GM18519 (cell line): ENCODE measurements at regions not wholly inside any gene's neighbourhood (a gene's known extent, or its start where the extent isn't known, plus 50 kb on each side); places are given as distances from the start of the nearest gene placed in this dataset.
"Not testable (repeated sequence)": the region's sequence is repeated elsewhere in the genome, so short reads cannot be mapped to it uniquely, and the experiment has no call there.

ENCODE experiments used
- ATAC-seq: cut with Tn5 transposase; IDR thresholded peaks from one replicate; pipeline ENCODE4 v1.9.1; 2021; ENCODE audit warnings: mild to moderate bottlenecking, moderate library complexity; ENCODE audit not compliant: unreplicated experiment, low FRiP score

DNA sequence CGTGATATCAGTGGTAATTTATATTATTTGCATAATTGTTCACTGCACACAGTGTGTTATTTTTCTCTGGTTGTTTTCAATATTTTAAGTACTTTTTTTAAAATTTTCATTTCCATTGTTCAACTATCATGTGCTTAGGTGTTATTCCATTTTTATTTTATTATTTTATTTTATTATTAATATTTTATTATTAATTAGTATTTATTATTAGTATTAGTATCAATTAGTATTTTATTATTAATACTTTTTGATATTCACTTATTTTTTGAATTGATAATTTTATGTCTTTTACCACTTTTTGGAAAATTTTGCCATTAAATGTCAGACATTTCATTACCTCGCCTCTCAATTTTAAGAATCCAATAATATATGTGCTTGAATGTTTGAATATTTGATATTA, 593.8 kb upstream of the GRM3 start:
- no peak for ATAC-seq

DNA sequence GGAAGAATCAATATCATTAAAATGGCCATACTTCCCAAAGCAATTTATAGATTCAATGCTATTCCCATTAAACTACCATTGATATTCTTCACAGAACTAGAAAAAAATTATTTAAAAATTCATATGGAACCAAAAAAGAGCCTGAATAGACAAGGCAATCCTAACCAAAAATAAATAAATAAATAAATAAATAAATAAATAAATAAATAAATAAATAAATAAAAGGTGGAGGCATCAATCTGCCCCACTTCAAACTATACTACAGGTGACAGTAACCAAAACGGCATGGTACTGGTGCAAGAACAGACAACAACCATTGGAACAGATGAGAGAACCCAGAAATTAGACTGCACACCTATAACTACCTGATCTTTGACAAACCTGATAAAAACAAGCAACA, 598.5 kb upstream of the GRM3 start:
- ATAC-seq, result not testable (repeated sequence)

DNA sequence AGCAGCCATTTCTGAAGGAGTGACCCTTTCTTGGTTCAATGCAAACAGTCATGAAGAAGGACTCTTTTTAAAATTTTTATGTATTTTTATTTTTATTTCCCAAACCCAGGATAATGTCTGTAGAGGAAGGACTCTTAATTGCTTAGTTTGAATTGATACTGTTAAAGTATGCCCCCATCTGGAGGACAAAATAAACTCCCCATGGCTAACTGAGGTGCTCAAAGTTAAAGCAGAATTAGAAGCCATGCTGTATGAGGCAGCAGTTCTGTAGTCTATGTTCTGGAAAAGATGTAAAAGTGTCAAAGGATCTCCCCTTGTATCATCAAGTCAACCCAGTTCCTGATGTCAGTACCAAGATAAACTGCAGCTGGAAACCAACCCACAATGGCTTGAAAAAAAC, 617.9 kb upstream of the GRM3 start:
- no peak for ATAC-seq

DNA sequence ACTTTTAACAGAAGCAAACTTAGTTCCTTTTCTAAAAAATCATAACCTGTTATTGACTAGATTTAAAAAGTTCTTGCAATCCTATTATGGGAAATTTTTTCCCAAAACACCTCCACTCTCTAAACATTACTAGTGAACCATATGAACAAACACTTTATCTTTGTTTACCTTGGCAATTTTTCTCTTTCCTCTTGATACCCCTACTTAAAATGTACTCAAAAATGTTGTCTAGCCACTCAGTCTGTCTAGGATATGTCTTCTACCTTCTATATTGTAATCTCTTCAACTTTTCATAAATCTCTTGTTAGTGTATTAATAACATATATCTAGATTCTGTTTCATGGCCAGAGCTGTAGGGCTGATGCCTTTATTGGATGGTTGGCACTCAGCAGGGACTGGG, 630.0 kb upstream of the GRM3 start:
- no peak for ATAC-seq

DNA sequence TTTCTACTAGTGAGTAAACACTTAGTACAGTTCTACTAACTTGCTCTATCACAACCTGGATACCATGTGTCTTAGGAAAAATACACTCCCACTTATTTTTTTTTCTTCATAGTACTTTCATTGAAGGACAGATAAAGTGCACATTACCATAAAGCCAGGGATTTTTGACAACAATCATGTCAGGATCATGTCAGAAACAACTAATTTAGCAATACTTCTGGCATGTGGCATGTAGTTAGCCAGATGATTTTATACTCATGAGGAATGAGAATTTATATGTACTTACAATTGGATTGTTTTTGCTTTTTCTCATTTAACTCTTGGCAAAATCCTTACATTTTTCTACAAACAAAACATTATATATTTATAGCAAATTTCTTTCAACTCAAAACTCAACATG, 630.7 kb upstream of the GRM3 start:
- no peak for ATAC-seq

DNA sequence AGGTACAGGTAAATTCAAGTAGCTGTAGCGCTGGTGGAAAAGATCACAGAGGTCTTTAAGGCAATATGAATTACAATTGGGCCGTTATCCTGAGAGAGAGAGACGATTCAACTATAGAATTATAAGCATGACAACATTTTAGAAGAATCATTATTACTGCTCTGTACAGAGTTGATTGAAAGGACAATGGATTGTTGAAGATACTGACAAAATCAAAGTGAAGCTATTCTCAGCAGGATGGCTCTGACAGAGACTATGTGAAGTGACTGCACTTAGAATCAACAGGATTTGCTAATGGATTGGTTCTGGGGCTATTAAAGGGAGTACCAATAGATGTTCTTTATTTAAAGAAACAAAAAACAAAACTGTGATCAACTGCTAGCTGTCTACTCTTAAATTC, 634.8 kb upstream of the GRM3 start:
- ATAC-seq, result no peak

DNA sequence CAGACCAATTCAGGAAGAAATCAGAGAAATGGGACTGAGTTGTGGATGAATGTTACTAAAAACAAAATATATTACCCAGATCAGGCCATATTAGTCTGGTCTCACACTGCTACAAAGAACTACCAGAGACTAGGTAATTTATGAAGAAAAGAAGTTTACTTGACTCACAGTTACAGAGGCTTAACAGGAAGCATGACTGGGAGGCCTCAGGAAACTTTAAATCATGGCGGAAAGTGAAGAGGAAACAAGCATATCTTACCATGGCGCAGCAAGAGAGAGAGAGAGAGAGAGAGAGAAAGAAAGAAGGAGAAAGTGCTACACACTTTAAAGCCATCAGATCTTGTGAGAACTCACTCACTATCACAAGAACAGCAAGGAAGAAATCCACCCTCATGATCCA, 636.8 kb upstream of the GRM3 start:
- no peak for ATAC-seq

DNA sequence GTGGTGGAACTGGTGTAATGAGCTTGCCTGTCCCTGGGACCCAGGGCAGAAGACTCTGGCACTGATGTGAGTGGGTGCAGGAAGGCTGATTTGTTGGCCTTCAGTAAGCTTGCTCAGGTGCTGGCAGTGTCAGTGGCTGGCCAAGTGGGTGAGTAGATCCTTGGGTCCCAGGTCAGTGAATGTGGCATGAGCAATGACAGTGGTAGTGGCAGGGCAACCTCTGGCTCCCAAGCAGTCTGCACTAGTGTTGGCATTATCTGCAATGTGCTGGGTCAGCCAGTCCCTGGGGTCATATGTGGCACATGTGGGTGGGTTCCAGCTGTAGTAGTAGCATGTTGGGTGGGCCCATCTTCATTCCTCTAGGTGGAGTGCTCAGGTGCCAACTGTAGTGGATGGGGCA, 640.9 kb upstream of the GRM3 start:
- no peak for ATAC-seq

DNA sequence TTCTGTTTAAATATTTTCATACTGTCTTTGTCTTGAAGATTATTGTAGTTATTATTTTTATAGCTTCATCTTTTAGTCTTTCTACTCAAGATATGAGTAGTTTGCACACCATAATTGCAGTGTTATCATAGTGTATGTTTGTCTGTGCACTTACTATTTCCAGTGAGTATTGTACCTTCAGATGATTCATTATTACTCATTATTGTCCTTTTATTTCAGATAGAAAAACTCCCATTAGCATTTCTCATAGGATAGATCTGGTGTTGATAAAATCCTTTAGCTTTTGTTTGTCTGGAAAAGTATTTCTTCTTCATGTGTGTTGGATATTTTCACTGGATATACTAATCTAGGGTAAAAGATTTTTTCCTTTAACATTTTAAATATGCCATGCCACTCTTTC, 646.2 kb upstream of the GRM3 start:
- no peak for ATAC-seq

DNA sequence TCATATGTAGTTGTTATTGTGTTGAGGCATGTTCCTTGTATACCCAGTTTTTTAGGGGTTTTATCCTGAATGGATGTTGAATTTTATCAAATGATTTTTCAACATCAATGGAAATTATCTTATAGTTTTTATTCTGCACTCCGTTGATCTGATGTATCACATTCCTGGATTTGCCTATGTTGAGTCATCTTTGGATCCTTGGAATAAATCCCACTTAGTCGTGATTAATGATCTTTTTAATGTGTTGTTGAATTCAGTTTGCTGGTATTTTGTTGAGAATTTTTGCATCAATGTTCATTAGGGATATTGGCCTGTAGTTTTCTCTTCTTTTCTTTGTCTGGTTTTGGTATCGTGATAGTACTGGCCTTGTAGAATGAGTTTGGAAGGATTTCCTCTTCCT, 648.6 kb upstream of the GRM3 start:
- ATAC-seq, result no peak

DNA sequence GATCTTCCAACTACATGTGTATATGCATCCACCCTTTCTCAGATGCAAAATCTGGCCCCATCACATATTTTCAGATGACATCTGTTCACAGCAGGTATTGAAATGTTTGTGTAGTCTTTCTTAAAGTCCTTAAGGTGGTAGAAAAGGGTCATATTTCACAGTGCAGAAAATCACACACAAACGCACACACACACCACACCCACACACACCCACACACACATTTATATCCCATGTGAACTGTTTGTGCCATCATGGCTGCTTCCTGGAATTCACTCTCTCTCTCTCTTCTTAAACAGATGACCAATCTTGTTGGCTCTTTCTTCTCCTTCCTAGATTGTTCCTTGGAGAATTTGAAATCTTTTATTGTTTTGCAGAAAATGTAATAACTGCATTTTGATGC, 663.0 kb upstream of the GRM3 start:
- no peak for ATAC-seq

DNA sequence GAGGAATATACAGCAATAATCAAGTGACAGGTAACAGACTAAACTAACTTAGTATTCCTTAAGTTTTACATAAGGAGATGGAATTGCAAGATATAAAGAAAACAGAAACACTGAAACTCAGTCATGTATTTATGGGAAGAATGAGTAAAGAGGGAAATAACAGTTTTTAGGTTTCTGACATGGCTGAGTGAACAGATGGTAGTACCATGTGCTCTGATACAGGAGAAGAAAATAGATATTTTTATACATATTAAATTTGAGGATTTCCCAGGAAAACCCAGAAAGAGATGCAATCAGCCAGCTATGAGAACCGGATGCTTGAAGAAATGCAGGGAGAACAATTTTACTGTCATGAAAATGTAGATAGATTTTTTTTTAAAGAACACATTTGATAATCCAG, 669.5 kb upstream of the GRM3 start:
- no peak for ATAC-seq

DNA sequence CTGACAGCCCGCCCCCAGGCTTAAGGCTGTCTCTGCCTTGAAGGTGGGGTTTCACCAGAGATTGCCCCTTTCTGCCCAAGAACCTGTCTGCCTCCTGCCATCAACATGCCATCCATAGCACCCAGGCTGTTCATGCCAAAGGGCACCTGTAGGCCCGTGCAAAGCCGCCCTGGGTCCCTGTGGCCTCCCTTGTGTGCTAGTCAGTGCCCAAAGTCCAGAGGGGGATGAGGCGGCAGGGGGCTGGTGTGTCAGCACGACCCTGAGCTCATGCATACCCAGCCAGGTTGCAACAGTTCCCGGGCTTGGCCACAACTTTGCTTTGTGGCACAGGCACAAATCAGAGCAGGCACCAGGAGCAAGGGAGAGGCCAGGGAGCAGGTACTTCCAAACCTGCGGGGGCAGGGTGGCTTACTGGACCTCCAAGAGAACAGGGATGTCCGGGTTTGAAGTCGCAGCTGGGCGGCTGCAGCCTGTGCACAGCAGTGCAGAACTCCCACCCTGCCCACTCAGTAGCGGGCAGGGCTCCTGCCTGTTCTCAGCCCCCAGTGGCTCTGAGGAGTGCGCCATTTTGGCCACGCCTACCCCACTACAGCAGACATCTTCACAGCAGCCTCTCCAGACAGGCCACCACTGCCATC, 671.1 kb upstream of the GRM3 start:
- no peak for ATAC-seq

DNA sequence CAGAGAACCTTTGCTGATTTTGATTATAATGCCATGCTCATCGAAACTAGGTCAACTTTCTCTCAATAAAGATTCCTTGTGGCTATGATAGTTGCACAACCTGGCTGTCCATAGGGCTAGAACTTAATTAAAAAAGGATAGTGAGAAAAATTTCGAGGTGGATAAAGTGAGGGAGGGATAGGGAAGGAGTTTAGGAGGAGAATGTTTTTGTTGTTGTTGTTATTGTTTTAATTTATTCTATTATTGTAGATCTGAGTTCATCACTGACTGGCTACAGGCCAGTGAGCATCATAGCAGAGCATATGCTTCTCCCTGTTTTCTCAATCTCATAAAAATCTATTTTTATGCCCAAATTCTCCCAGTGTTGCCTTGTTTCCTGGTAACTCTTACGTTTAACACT, 688.7 kb upstream of the GRM3 start:
- ATAC-seq, result no peak

DNA sequence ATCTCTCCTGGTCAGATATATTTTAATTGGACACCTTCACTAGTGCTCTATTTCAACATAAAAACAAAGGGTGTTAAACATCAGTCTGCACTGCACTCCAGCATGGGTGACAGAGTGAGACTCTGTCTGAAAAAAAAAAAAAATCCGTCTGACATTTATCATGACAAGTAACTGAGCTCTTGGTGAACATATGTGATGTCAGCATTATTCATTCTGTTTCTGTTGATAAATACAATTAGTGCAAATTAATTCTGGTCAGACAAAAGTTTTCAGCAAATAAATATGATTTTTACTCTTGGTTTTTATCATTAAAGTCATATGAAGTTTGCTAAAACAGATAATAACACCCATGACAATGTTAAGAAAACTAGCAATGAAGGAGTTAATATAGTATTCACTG, 692.8 kb upstream of the GRM3 start:
- no peak for ATAC-seq

DNA sequence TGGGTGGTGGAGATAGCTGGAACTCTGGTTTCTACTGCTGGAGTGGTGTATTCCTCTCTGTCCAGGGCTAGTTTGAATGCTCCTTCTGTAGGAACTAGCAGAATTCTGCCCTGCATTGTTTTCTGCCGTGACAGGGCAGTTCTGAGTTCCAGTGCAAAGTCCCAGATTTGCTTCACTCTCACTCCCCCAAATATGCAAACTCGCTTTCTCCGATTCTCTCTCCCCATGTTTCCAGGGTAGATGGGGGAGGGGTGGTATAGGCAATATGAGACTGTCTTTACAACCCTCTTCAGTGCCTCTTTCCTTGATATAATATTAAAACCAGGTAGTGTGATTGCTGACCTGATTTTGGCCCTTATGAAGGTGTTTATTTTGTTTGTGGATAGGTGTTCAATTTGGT, 693.3 kb upstream of the GRM3 start:
- ATAC-seq, result no peak

DNA sequence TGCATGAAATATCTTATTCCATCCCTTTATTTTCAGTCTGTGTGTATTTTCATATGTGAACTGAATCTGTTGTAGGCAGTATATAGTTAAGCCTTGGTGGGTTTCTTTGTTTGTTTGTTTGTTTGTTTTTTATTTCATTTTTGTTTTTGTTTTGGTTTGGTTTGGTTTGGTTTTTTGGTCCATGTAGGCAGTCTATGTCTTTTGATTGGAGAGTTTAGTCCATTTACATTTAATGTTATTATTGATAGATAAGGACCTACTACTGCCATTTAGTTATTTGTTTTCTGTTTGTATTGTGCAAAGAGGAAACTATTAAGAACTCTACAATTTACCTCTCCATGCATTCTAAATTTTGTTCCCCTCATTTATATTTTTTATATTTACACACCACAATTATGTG, 695.9 kb upstream of the GRM3 start:
- no peak for ATAC-seq

DNA sequence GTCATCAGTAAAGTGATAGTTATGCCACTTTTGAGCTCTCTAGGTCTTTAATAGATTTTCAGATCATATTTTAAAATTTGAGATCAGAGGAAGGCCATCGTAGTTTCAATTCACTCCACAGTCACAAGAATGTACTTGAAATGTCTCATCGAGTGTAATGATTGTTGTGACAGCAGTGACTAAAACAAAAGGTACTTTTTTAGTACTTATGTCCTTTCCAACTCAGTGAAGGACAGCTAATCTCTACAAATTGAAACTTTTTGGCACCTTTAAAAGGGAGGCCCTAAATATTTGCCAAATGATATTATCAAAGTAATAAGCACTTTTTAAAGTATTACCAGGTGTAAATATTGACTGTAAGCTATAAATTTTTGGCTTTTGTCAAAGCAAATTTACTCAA, 702.9 kb upstream of the GRM3 start:
- ATAC-seq, result no peak

DNA sequence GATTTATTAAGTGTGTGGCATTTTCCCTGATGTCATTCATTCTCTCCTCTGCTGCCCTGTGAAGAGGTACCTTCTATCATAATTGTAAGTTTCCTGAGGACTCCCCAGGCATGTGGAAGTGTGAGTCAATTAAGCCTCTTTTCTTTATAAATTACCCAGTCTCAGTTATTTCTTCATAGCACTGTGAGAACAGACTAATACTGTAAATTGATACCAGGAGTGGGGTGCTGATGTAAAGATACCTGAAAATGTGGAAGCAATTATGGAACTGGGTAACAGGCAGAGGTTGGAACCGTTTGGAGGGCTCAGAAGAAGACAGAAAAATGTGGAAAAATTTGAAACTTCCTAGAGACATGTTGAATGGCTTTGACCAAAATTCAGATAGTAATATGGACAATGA, 711.8 kb upstream of the GRM3 start:
- no peak for ATAC-seq

DNA sequence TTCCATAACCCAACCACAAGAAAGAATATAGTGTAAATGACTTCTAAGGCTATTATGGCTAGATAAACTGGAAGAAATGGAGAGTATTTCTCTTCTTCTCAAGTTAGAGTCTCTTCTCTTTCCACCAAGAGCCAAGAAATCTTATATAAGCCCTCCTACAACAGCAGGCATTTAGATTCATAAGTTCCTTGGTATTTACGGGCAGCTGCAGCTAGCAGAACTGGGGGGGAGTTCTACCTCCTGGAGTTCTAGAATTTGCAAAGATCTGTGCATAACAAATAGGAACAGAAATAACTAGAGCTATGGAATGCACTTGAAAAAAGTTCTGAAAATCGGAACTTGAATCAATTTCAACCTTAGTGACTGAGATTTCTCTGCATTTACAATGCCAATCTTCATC, 715.2 kb upstream of the GRM3 start:
- ATAC-seq, result no peak

DNA sequence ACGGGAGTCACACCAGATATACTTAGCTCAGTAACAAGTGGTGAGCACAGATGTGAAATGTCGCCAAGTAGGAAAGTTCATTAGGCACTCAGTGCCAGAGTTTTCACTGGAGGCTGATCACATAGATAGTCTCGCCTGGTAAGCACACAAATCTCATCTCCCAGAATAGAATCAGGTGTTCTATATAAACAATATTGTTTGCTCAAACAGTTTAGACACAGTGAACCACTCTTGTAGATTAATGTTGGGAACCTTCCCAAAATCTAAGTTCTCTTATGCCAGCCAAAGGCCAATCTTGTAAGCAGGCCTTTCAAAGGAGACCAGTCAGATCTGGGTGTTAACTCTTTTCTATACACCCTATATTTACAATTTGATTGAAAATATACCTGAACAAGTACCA, 716.5 kb upstream of the GRM3 start:
- no peak for ATAC-seq

DNA sequence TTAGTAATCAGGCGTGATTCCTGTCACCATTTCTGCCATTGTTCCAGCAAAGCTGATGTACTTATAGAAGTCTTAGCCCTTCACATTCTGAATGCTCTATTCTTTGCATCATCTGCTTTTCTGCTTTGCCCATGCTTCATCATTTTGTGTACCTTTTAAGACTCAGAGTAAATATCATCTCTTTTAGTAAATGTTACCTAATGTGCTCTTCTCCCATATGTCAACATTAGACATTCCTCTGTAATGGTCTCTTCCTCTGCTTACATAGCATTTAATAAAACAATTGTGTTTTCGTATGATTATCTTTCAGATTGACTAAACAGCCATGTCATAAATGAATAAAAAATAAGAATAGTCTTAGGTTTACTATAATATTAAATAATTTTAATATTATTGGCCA, 719.6 kb upstream of the GRM3 start:
- no peak for ATAC-seq

DNA sequence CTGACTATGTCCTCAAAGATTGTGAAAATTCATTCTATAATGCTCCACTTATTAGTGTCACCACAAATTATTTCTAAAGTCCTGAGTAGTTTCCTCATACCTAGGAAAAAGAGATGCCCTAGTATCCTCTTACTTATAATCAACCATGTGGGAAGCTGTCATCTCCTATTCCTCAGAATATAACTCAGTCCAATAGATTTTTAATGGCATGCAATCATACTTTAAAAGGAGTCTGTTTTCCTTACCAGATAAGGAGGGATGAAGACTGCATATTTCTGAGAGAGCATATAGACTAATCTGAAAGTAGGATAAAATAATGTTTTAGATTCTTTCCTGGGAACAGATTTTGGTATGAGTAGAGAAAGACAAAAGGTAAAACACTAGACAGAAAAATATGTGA, 727.7 kb upstream of the GRM3 start:
- no peak for ATAC-seq
